ENCODE measurements at regions not wholly inside any gene's neighbourhood (a gene's known extent, or its start where the extent isn't known, plus 50 kb on each side); places are given as distances from the start of the nearest gene placed in this dataset.
"Not testable (repeated sequence)": the region's sequence is repeated elsewhere in the genome, so short reads cannot be mapped to it uniquely, and the experiment has no call there.

DNA sequence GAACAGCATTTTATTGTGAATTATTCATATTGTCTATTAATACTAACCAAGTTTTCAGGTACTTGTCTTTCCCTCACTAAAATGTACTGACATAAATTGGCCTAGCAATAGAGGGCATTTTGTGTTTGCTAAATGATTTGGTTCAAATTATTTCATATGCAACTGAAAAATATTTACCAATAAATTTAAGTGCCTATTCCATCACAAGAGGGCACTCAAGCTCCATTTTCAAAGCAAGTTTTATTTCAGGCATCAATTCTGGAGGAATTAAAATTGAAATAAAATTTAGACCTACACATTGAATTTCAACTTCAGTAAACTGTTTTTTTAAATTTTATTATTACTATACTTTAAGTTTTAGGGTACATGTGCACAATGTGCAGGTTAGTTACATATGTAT is 114.3 kb upstream of the SYNCRIP start:
- H3K27me3 ChIP-seq, result no peaks in the 10 kb centered on the region
- H3K4me3 ChIP-seq, result no peak overlapping the region
- no peaks in the 10 kb centered on the region for H3K4me1 ChIP-seq
- no peak overlapping the region for H3K27ac ChIP-seq
- H3K9ac ChIP-seq (ENCODE audit: low read depth in 2 of 2, low read length in 2 of 2), result no peak overlapping the region
- H3K36me3 ChIP-seq, result no peaks in the 10 kb centered on the region
- TF ChIP-seq, protein P1, sequence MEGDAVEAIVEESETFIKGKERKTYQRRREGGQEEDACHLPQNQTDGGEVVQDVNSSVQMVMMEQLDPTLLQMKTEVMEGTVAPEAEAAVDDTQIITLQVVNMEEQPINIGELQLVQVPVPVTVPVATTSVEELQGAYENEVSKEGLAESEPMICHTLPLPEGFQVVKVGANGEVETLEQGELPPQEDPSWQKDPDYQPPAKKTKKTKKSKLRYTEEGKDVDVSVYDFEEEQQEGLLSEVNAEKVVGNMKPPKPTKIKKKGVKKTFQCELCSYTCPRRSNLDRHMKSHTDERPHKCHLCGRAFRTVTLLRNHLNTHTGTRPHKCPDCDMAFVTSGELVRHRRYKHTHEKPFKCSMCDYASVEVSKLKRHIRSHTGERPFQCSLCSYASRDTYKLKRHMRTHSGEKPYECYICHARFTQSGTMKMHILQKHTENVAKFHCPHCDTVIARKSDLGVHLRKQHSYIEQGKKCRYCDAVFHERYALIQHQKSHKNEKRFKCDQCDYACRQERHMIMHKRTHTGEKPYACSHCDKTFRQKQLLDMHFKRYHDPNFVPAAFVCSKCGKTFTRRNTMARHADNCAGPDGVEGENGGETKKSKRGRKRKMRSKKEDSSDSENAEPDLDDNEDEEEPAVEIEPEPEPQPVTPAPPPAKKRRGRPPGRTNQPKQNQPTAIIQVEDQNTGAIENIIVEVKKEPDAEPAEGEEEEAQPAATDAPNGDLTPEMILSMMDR (IDR thresholded peaks at IDR 0.05), result no peak
- no peaks in the 10 kb centered on the region for H3K9me3 ChIP-seq
- intact Hi-C loops (cut with DNase I), result no loop called here
- no peak for DNase-seq

DNA sequence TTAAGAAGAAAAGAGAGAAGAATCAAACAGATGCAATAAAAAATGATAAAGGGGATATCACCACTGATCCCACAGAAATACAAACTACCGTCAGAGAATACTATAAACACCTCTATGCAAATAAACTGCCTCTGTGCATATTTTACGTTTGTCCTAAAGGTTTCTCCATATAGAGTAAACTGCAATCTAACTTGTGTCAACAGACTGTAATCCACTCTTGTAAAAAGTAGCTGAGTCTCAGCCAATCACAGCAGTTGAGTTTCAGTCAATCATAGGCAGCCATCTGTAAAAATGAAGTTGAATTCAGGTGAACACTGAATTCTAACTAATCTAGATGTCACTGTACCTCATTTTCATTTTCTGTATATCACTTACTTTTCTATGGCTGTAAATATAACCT is 112.2 kb upstream of the SYNCRIP start:
- TF ChIP-seq, protein P1 (IDR thresholded peaks at IDR 0.05), result no peak
- H3K4me1 ChIP-seq, result no peaks in the 10 kb centered on the region
- H3K4me3 ChIP-seq, result no peak overlapping the region
- DNase-seq, result no peak
- intact Hi-C loops (cut with DNase I), result no loop called here
- no peak overlapping the region for H3K27ac ChIP-seq
- no peaks in the 10 kb centered on the region for H3K27me3 ChIP-seq
- H3K9me3 ChIP-seq, result no peaks in the 10 kb centered on the region
- no peaks in the 10 kb centered on the region for H3K36me3 ChIP-seq
- H3K9ac ChIP-seq (ENCODE audit: low read depth in 2 of 2, low read length in 2 of 2), result no peak overlapping the region

DNA sequence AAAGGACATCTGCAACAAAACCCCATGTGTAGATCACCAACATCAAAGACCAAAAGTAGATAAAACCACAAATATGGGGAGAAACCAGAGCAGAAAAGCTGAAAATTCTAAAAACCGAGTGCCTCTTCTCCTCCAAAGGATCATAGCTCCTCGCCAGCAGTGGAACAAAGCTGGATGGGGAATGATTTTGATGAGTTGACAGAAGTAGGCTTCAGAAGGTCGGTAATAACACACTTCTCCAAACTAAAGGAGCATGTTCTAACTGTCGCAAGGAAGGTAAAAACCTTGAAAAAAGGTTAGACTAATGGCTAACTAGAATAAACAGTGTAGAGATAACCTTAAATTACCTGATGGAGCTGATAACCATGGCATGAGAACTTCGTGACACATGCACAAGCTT is 109.9 kb upstream of the SYNCRIP start:
- Histone ChIP-seq H3K9me3 (no peaks in the 10 kb centered on the region), H3K4me1 (no peaks in the 10 kb centered on the region), H3K4me3 (no peak overlapping the region), H3K27ac (no peak overlapping the region), H3K9ac (ENCODE audit: low read depth in 2 of 2, low read length in 2 of 2) (no peak overlapping the region), H3K36me3 (no peaks in the 10 kb centered on the region), H3K27me3 (no peaks in the 10 kb centered on the region)
- intact Hi-C loops (cut with DNase I), result no loop called here
- TF ChIP-seq, protein P1 (IDR thresholded peaks at IDR 0.05), result no peak
- no peak for DNase-seq

DNA sequence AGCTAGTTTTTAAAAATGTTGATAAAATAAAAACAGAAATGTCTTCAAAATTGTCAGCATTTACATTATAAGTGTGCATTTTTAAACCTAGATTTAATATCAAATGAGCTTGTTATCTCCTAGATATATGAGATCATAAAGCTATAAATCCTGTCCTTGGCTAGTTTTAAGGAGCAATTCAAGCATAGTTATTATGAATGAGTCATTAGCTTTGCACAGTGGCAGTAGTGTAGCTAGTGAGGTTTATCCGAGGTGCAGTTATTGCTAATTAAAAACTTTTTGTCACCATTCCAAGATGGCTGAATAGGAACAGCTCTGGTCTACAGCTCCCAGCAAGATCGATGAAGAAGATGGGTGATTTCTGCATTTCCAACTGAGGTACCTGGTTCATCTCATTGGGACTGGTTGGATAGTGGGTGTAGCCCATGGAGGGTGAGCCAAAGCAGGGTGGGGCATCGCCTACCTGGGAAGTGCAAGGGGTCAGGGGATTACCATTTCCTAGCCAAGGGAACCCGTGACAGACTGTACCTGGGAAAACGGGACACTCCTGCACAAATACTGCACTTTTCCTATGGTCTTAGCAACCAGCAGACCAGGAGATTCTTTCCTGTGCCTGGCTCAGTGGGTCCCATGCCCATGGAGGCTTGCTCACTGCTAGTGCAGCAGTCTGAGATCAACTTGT is 108.8 kb upstream of the SYNCRIP start:
- Histone ChIP-seq H3K36me3 (no peaks in the 10 kb centered on the region), H3K27me3 (no peaks in the 10 kb centered on the region), H3K4me1 (no peaks in the 10 kb centered on the region), H3K9ac (ENCODE audit: low read depth in 2 of 2, low read length in 2 of 2) (no peak overlapping the region), H3K9me3 (no peaks in the 10 kb centered on the region), H3K4me3 (no peak overlapping the region), H3K27ac (no peak overlapping the region)
- TF ChIP-seq, protein P1 (IDR thresholded peaks at IDR 0.05), result no peak
- peak; percentile 62 for DNase-seq
- intact Hi-C loops (cut with DNase I), result no loop called here

DNA sequence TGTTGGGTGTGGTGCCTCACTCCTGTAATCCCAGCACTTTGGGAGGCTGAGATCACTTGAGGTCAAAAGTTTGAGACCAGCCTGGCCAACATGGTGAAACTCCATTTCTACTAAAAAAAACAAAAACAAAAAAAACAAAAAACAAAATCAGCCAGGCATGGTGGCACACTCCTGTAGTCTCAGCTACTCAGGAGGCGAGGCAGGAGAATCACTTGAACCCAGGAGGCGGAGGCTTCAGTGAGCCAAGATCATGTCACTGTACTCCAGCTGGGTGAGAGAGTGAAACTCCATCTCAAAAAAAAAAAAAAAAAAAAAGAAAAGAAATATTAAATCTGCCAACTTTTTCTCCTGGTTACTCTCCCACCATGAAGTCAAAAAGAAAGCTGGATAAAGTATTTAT is 107.5 kb upstream of the SYNCRIP start:
- H3K27ac ChIP-seq; intact Hi-C loops (cut with DNase I); H3K9ac ChIP-seq (ENCODE audit: low read depth in 2 of 2, low read length in 2 of 2); H3K27me3 ChIP-seq; DNase-seq; H3K4me3 ChIP-seq; H3K4me1 ChIP-seq; H3K36me3 ChIP-seq; H3K9me3 ChIP-seq: not testable (repeated sequence)

DNA sequence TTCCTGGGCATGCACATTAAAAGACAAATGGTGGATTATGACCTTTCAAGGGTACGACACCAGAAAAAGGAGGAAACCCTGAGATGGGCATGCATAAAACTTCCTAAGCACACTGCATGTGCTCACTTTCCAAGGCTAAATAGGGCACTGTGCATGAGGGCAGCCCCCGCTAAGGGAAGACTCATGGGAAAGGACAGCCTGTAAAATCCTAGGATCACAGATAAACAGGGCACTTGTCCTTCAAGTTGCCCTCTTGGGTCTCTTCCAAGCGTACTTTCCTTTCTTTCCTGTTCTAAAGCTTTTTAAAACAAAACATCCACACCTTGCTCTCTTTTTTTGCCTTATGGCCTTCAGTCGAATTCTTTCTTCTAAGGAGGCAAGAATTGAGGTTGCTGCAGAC is 106.5 kb upstream of the SYNCRIP start:
- H3K4me3 ChIP-seq, result no peak overlapping the region
- intact Hi-C loops (cut with DNase I), result no loop called here
- H3K9ac ChIP-seq (ENCODE audit: low read depth in 2 of 2, low read length in 2 of 2), result no peak overlapping the region
- H3K4me1 ChIP-seq, result no peaks in the 10 kb centered on the region
- H3K27ac ChIP-seq, result no peak overlapping the region
- no peaks in the 10 kb centered on the region for H3K27me3 ChIP-seq
- H3K36me3 ChIP-seq, result no peaks in the 10 kb centered on the region
- no peaks in the 10 kb centered on the region for H3K9me3 ChIP-seq
- TF ChIP-seq, protein P1 (IDR thresholded peaks at IDR 0.05), result no peak
- peak; percentile 28 for DNase-seq

Measured in colonic mucosa (tissue), 4 donors.